HG03159 (cell line): ENCODE measurements at regions not wholly inside any gene's neighbourhood (a gene's known extent, or its start where the extent isn't known, plus 50 kb on each side); places are given as distances from the start of the nearest gene placed in this dataset.
"Not testable (repeated sequence)": the region's sequence is repeated elsewhere in the genome, so short reads cannot be mapped to it uniquely, and the experiment has no call there.

Experiments used
- ATAC-seq: cut with Tn5 transposase; IDR thresholded peaks from one replicate; pipeline ENCODE4 v1.9.1; 2021; ENCODE audit warnings: mild to moderate bottlenecking, moderate library complexity; ENCODE audit not compliant: unreplicated experiment

GRCh38 chr5:13250464-13251291 is 693.8 kb downstream of the DNAH5 start:
- ATAC-seq: peak; percentile 84

GRCh38 chr5:13249854-13250253 is 694.6 kb downstream of the DNAH5 start:
- no peak for ATAC-seq

GRCh38 chr5:13248253-13248652 is 696.2 kb downstream of the DNAH5 start:
- no peak for ATAC-seq

GRCh38 chr5:13246053-13246452 is 698.4 kb downstream of the DNAH5 start:
- ATAC-seq: no peak

- ATAC-seq: no peak
Measured at GRCh38 chr5:13244151-13244550, 700.3 kb downstream of the DNAH5 start.

GRCh38 chr5:13227513-13227912 is 717.0 kb downstream of the DNAH5 start:
- ATAC-seq: no peak

- ATAC-seq: no peak
Measured at GRCh38 chr5:13218518-13218917, 726.0 kb downstream of the DNAH5 start.

GRCh38 chr5:13217636-13218035 is 726.9 kb downstream of the DNAH5 start:
- ATAC-seq: no peak

- no peak for ATAC-seq
Measured at GRCh38 chr5:13215806-13216205, 728.7 kb downstream of the DNAH5 start.

GRCh38 chr5:13215370-13215769 is 729.1 kb downstream of the DNAH5 start:
- ATAC-seq: no peak

- no peak for ATAC-seq
Measured at GRCh38 chr5:13214182-13214581, 730.3 kb downstream of the DNAH5 start.

GRCh38 chr5:13212886-13213285 is 731.6 kb downstream of the DNAH5 start:
- no peak for ATAC-seq

GRCh38 chr5:13211064-13211463 is 733.4 kb downstream of the DNAH5 start:
- ATAC-seq: no peak

GRCh38 chr5:13207112-13207511 is 737.4 kb downstream of the DNAH5 start:
- no peak for ATAC-seq

- no peak for ATAC-seq
Measured at GRCh38 chr5:13201022-13201421, 743.5 kb downstream of the DNAH5 start.

GRCh38 chr5:13198226-13198625 is 746.3 kb downstream of the DNAH5 start:
- ATAC-seq: not testable (repeated sequence)

GRCh38 chr5:13189532-13189931 is 755.0 kb downstream of the DNAH5 start:
- no peak for ATAC-seq

- no peak for ATAC-seq
Measured at GRCh38 chr5:13188371-13188770, 756.1 kb downstream of the DNAH5 start.

GRCh38 chr5:13187186-13187585 is 757.3 kb downstream of the DNAH5 start:
- no peak for ATAC-seq

GRCh38 chr5:13186177-13186576 is 758.3 kb downstream of the DNAH5 start:
- ATAC-seq: no peak

- ATAC-seq: no peak
Measured at GRCh38 chr5:13179407-13180087, 764.9 kb downstream of the DNAH5 start.

- ATAC-seq: no peak
Measured at GRCh38 chr5:13143630-13144029, 800.9 kb downstream of the DNAH5 start.
